HL-60 (cell line): ENCODE measurements at regions not wholly inside any gene's neighbourhood (a gene's known extent, or its start where the extent isn't known, plus 50 kb on each side); places are given as distances from the start of the nearest gene placed in this dataset.

ENCODE experiments used
- GABPA ChIP-seq: IDR thresholded peaks from 2 replicates; pipeline ENCODE4 v1.6.1; 2012; ENCODE audit warnings: low read depth
- POLR2AphosphoS5 ChIP-seq: IDR thresholded peaks from 2 replicates; pipeline ENCODE4 v1.6.1; 2012; ENCODE audit warnings: low read depth
- REST ChIP-seq: IDR thresholded peaks from 2 replicates; pipeline ENCODE4 v1.6.1; 2012; ENCODE audit warnings: low read depth; ENCODE audit not compliant: insufficient replicate concordance
- SPI1 ChIP-seq: IDR thresholded peaks from 2 replicates; pipeline ENCODE4 v1.6.1; 2012; ENCODE audit warnings: low read depth, mild to moderate bottlenecking, borderline replicate concordance
- TF ChIP-seq, protein P1 (sequence below): IDR thresholded peaks from one replicate; pipeline ENCODE4 v1.5.1; 2011; ENCODE audit warnings: low read length, control low read depth, inconsistent platforms; ENCODE audit not compliant: insufficient read depth

- TF ChIP-seq, protein P1, sequence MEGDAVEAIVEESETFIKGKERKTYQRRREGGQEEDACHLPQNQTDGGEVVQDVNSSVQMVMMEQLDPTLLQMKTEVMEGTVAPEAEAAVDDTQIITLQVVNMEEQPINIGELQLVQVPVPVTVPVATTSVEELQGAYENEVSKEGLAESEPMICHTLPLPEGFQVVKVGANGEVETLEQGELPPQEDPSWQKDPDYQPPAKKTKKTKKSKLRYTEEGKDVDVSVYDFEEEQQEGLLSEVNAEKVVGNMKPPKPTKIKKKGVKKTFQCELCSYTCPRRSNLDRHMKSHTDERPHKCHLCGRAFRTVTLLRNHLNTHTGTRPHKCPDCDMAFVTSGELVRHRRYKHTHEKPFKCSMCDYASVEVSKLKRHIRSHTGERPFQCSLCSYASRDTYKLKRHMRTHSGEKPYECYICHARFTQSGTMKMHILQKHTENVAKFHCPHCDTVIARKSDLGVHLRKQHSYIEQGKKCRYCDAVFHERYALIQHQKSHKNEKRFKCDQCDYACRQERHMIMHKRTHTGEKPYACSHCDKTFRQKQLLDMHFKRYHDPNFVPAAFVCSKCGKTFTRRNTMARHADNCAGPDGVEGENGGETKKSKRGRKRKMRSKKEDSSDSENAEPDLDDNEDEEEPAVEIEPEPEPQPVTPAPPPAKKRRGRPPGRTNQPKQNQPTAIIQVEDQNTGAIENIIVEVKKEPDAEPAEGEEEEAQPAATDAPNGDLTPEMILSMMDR = no peak
- TF ChIP-seq POLR2AphosphoS5 = no peak
- TF ChIP-seq GABPA = no peak
- no peak for TF ChIP-seq SPI1
- no peak for TF ChIP-seq REST
Observed at GRCh38 chr13:40488869-40489391, 177.5 kb downstream of the FOXO1 start.
